Cardiac muscle cell (in vitro differentiated cells and primary cell): ENCODE measurements at regions not wholly inside any gene's neighbourhood (a gene's known extent, or its start where the extent isn't known, plus 50 kb on each side); places are given as distances from the start of the nearest gene placed in this dataset.
A peak's percentile ranks its signal among the peaks of the same experiment; 100 is the strongest.

Source experiments
- DNase-seq, 2 donors: peaks; one replicate each; pipeline versions ENCODE4 v3.0.0 to v3.0.0-alpha.2; 2010 to 2017; ENCODE audit warnings: low read depth in 1 of 2, low spot score in 1 of 2
- H3K27ac ChIP-seq: fragments of 200-600 bp; sonication (generic); 2 replicates; pipeline ENCODE4 v1.5.1; 2016
- H3K27me3 ChIP-seq: fragments of 200-600 bp; sonication (generic); 2 replicates; pipeline ENCODE4 v1.6.0; 2016; ENCODE audit warnings: control low read depth
- H3K36me3 ChIP-seq: fragments of 200-600 bp; sonication (generic); 2 replicates; pipeline ENCODE4 v1.5.1; 2016; ENCODE audit warnings: control low read depth
- H3K4me1 ChIP-seq: fragments of 200-600 bp; sonication (generic); 2 replicates; pipeline ENCODE4 v1.8.1; 2017; ENCODE audit warnings: low read depth, mild to moderate bottlenecking, mixed run types
- H3K4me3 ChIP-seq: fragments of 200-600 bp; sonication (generic); 2 replicates; pipeline ENCODE4 v1.5.1; 2016; ENCODE audit warnings: mild to moderate bottlenecking
- H3K9me3 ChIP-seq: fragments of 200-600 bp; sonication (generic); 2 replicates; pipeline ENCODE4 v1.5.1; 2017; ENCODE audit warnings: low read depth, mild to moderate bottlenecking, control low read depth
- TF ChIP-seq, protein P1 (sequence below): IDR thresholded peaks from 2 replicates; pipeline ENCODE4 v1.5.1; 2012; ENCODE audit warnings: low read depth, mild to moderate bottlenecking, low read length

- no peak overlapping the region for H3K27ac ChIP-seq
- TF ChIP-seq, protein P1, sequence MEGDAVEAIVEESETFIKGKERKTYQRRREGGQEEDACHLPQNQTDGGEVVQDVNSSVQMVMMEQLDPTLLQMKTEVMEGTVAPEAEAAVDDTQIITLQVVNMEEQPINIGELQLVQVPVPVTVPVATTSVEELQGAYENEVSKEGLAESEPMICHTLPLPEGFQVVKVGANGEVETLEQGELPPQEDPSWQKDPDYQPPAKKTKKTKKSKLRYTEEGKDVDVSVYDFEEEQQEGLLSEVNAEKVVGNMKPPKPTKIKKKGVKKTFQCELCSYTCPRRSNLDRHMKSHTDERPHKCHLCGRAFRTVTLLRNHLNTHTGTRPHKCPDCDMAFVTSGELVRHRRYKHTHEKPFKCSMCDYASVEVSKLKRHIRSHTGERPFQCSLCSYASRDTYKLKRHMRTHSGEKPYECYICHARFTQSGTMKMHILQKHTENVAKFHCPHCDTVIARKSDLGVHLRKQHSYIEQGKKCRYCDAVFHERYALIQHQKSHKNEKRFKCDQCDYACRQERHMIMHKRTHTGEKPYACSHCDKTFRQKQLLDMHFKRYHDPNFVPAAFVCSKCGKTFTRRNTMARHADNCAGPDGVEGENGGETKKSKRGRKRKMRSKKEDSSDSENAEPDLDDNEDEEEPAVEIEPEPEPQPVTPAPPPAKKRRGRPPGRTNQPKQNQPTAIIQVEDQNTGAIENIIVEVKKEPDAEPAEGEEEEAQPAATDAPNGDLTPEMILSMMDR = no peak
- H3K4me1 ChIP-seq = no peaks in the 10 kb centered on the region
- no peaks in the 10 kb centered on the region for H3K27me3 ChIP-seq
- no peaks in the 10 kb centered on the region for H3K36me3 ChIP-seq
- DNase-seq = no peak
- H3K4me3 ChIP-seq = no peak overlapping the region
- no peaks in the 10 kb centered on the region for H3K9me3 ChIP-seq
These were observed 918.7 kb upstream of the POU3F4 start for GRCh38 chrX:82589410-82589809.

GRCh38 chrX:82591421-82591820 lies 916.7 kb upstream of the POU3F4 start:
- TF ChIP-seq, protein P1 = no peak
- Histone ChIP-seq H3K4me3 (no peak overlapping the region), H3K27ac (no peak overlapping the region), H3K27me3 (no peaks in the 10 kb centered on the region), H3K36me3 (no peaks in the 10 kb centered on the region), H3K9me3 (no peaks in the 10 kb centered on the region), H3K4me1 (no peaks in the 10 kb centered on the region)
- no peak for DNase-seq

- no peak overlapping the region for H3K27ac ChIP-seq
- no peak for DNase-seq
- TF ChIP-seq, protein P1 = no peak
- no peaks in the 10 kb centered on the region for H3K9me3 ChIP-seq
- no peak overlapping the region for H3K4me3 ChIP-seq
- no peaks in the 10 kb centered on the region for H3K36me3 ChIP-seq
- no peaks in the 10 kb centered on the region for H3K27me3 ChIP-seq
- no peaks in the 10 kb centered on the region for H3K4me1 ChIP-seq
These were observed 881.1 kb upstream of the POU3F4 start for GRCh38 chrX:82626978-82627377.

DNA sequence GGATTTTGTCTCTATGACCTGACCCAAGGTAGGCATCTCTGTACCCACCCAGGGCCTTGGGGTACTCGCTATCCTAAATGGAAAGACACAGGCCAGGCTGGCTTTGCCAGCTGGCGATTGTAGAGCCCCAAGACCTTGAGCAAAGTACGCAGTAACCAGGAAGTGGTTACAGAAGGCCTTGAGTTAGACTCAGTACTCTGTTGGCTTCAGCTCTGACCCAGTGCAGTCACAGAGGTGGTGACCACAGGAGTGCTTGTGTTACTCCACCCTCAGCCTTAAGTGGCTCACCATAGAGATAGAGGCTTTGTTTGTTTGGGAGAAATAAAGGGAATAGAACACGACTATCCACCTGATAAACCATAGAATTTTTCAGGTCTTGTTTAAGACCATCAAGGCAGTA lies 880.5 kb upstream of the POU3F4 start:
- TF ChIP-seq, protein P1 = no peak

GRCh38 chrX:82648062-82648461 lies 860.0 kb upstream of the POU3F4 start:
- Histone ChIP-seq H3K9me3 (no peaks in the 10 kb centered on the region), H3K27me3 (no peaks in the 10 kb centered on the region), H3K4me1 (no peaks in the 10 kb centered on the region), H3K4me3 (no peak overlapping the region), H3K36me3 (no peaks in the 10 kb centered on the region), H3K27ac (no peak overlapping the region)
- peak in 1 of 2 donors; percentile 1 for DNase-seq
- TF ChIP-seq, protein P1 = no peak

More for the DNA sequence above, 880.5 kb upstream of the POU3F4 start:
- no peak overlapping the region for H3K27ac ChIP-seq
- H3K27me3 ChIP-seq = no peaks in the 10 kb centered on the region
- no peaks in the 10 kb centered on the region for H3K4me1 ChIP-seq
- no peak overlapping the region for H3K4me3 ChIP-seq
- H3K9me3 ChIP-seq = no peaks in the 10 kb centered on the region
- no peak for DNase-seq
- no peaks in the 10 kb centered on the region for H3K36me3 ChIP-seq

DNA sequence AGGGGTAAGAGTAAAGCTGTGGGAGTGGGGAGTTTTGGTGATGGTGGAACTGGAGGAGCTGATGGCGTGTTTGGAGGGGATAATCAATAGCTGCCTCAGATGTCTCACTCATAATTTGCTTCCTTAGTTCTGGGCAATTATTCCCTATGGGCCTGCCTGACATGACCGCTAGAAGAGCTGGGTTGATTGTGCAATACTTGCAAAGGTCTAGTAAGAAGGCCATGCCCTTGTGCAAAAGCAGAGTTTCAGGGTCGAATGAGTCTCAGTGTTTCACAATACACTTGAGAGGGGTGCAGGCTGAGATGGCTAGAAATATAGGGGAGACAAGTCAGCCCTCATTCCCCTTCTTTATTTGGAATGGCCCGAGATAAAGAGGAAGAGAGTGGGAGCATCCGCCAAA lies 858.4 kb upstream of the POU3F4 start:
- H3K27me3 ChIP-seq = no peaks in the 10 kb centered on the region
- no peaks in the 10 kb centered on the region for H3K4me1 ChIP-seq
- no peaks in the 10 kb centered on the region for H3K9me3 ChIP-seq
- no peak overlapping the region for H3K4me3 ChIP-seq
- no peaks in the 10 kb centered on the region for H3K36me3 ChIP-seq
- H3K27ac ChIP-seq = no peak overlapping the region
- TF ChIP-seq, protein P1 = no peak
- DNase-seq = no peak
